SK-N-MC (cell line): ENCODE measurements at regions not wholly inside any gene's neighbourhood (a gene's known extent, or its start where the extent isn't known, plus 50 kb on each side); places are given as distances from the start of the nearest gene placed in this dataset.

ENCODE experiments used
- DNase-seq: peaks from one replicate; pipeline ENCODE4 v3.0.0-alpha.2; 2011; ENCODE audit warnings: low read depth, low spot score
- H3K27ac ChIP-seq: fragments of 200-600 bp; sonication (generic); 2 replicates; pipeline ENCODE4 v1.5.1; 2016; ENCODE audit warnings: mixed run types
- H3K36me3 ChIP-seq: fragments of 200-600 bp; sonication (generic); 2 replicates; pipeline ENCODE4 v1.6.1; 2017; ENCODE audit warnings: antibody characterized with exemption, low read length, mixed read lengths; ENCODE audit not compliant: insufficient read depth
- H3K4me3 ChIP-seq: fragments of 200-600 bp; sonication (generic); 2 replicates; pipeline ENCODE4 v1.5.1; 2016
- H3K9ac ChIP-seq: fragments of 200-600 bp; sonication (generic); 2 replicates; pipeline ENCODE4 v1.8.0; 2017; ENCODE audit warnings: mixed run types, mixed read lengths; ENCODE audit not compliant: insufficient read length
- H3K9me3 ChIP-seq: fragments of 200-600 bp; sonication (generic); 2 replicates; pipeline ENCODE4 v1.6.1; 2017; ENCODE audit warnings: low read depth, mild to moderate bottlenecking, antibody characterized with exemption, low read length, moderate library complexity, mixed read lengths
- EZH2 ChIP-seq: fragments of 200-600 bp; sonication (generic); IDR thresholded peaks from one replicate; pipeline ENCODE4 v1.6.1; 2017; ENCODE audit warnings: antibody characterized with exemption
- FOXP2 ChIP-seq: optimal IDR thresholded peaks from 2 replicates; pipeline ENCODE3; 2011; ENCODE audit warnings: mild to moderate bottlenecking, moderate library complexity; ENCODE audit not compliant: insufficient read depth; ENCODE audit errors: extremely low read length, control extremely low read depth
- POLR2AphosphoS5 ChIP-seq: IDR thresholded peaks from 2 replicates; pipeline ENCODE4 v1.6.1; 2012; ENCODE audit warnings: mild to moderate bottlenecking, low read depth, low read length, borderline replicate concordance

GRCh38 chr5:12757035-12757434 lies 852.8 kb upstream of the CTNND2 start:
- TF ChIP-seq FOXP2: no peak
- TF ChIP-seq EZH2: no peak
- TF ChIP-seq POLR2AphosphoS5: no peak
- DNase-seq: no peak
- H3K27ac ChIP-seq: no peak overlapping the region
- no peaks in the 10 kb centered on the region for H3K9me3 ChIP-seq
- no peak overlapping the region for H3K4me3 ChIP-seq
- H3K9ac ChIP-seq: no peak overlapping the region
- H3K36me3 ChIP-seq: no peaks in the 10 kb centered on the region

GRCh38 chr5:12745537-12745936 lies 841.3 kb upstream of the CTNND2 start:
- no peaks in the 10 kb centered on the region for H3K9me3 ChIP-seq
- DNase-seq: no peak
- no peaks in the 10 kb centered on the region for H3K36me3 ChIP-seq
- H3K4me3 ChIP-seq: no peak overlapping the region
- H3K27ac ChIP-seq: no peak overlapping the region
- TF ChIP-seq EZH2 (no peak), FOXP2 (no peak), POLR2AphosphoS5 (no peak)
- no peak overlapping the region for H3K9ac ChIP-seq

DNA sequence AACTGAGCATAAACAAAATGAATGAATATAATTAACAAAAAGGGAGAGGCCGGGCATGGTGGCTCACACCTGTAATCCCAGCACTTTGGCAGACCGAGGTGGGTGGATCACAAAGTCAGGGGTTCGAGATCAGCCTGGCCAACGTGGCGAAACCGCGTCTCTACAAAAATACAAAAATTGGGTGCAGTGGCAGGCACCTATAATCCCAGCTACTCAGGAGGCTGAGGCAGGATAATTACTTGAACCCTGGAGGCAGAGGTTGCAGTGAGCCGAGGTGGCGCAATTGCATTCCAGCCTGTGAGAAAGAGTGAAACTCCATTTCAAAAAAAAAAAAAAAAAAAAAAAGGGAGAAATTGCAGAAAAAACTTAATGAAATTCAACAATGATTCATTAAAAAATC lies 839.3 kb upstream of the CTNND2 start:
- no peak for DNase-seq
- TF ChIP-seq POLR2AphosphoS5 (no peak), FOXP2 (no peak), EZH2 (no peak)
- H3K36me3 ChIP-seq: no peaks in the 10 kb centered on the region
- H3K27ac ChIP-seq: no peak overlapping the region
- H3K9ac ChIP-seq: no peak overlapping the region
- no peaks in the 10 kb centered on the region for H3K9me3 ChIP-seq
- no peak overlapping the region for H3K4me3 ChIP-seq

- Histone ChIP-seq H3K9me3 (no peaks in the 10 kb centered on the region; the same call in 1 of the 2 replicates), H3K27ac (no peak overlapping the region), H3K9ac (no peak overlapping the region), H3K4me3 (no peak overlapping the region), H3K36me3 (no peaks in the 10 kb centered on the region)
- DNase-seq: no peak
- TF ChIP-seq EZH2: no peak
- no peak for TF ChIP-seq FOXP2
- no peak for TF ChIP-seq POLR2AphosphoS5
Observed at GRCh38 chr5:12730354-12730753, 826.1 kb upstream of the CTNND2 start.

DNA sequence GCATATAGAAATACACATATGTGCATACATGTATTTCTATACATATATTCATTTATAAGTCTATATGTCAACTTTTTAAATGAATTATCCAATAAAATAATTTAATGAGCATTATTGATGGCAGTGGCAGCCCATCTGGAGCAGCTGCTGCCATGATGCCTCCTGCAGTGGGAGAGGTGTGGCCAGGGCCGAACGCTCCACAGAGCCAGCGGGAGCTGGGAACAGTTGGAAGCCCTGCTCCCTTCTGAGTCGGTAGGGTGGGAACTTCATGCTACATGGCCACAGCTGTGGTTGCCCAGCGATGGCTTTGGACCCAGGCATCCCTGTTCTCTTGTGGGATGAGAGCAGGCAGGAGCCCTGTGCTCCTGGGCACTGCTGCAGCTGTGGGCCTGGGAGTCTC lies 812.4 kb upstream of the CTNND2 start:
- no peaks in the 10 kb centered on the region for H3K9me3 ChIP-seq
- H3K27ac ChIP-seq: no peak overlapping the region
- no peak for TF ChIP-seq EZH2
- no peak for TF ChIP-seq POLR2AphosphoS5
- no peak for TF ChIP-seq FOXP2
- no peaks in the 10 kb centered on the region for H3K36me3 ChIP-seq
- no peak overlapping the region for H3K4me3 ChIP-seq
- H3K9ac ChIP-seq: no peak overlapping the region
- DNase-seq: no peak

DNA sequence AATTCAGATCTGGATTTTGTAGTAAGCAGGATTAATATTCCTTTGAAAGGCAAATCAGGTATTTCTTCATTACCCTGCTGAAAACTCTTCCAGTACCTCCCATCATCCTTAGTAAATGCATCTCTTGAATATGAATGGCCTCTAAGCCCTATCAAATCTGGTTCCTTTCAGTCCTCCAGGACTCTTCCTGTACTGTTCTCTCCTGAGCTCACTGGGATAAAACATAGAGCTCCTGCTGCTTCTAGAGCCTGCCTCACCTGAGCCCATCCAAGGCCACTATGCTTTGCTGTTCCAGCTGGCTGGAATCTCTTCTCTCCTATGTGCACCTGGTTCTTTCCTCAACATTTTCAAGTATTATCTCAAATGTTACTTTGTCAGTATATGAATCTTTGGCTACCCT lies 803.3 kb upstream of the CTNND2 start:
- Histone ChIP-seq H3K27ac (no peak overlapping the region), H3K9me3 (no peaks in the 10 kb centered on the region), H3K9ac (no peak overlapping the region), H3K4me3 (no peak overlapping the region), H3K36me3 (no peaks in the 10 kb centered on the region)
- DNase-seq: no peak
- TF ChIP-seq POLR2AphosphoS5 (no peak), FOXP2 (no peak), EZH2 (no peak)

DNA sequence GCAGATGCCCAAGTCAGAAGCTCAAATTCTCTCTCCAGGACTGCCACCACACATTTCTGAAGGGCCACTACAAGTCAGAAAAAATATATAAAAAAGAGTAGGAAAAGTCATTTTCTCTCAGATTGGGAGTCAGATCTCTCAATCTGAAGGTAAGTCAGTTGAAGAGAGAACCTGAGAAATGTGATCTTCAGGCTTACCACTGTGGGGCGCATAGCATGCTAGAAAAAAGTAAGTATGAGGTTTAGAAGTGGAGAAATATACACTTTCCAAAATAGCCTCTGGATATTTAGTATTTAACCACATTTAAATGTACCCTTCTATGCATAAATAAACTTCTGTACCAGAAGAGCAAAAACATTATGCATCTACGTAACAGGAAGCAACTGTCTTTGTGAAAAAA lies 800.7 kb upstream of the CTNND2 start:
- TF ChIP-seq EZH2 (no peak), FOXP2 (no peak), POLR2AphosphoS5 (no peak)
- Histone ChIP-seq H3K4me3 (peak overlapping the region; percentile 40; the same call in 1 of the 2 replicates), H3K9me3 (no peaks in the 10 kb centered on the region), H3K36me3 (no peaks in the 10 kb centered on the region), H3K27ac (no peak overlapping the region), H3K9ac (no peak overlapping the region)
- DNase-seq: no peak

- H3K9me3 ChIP-seq: no peaks in the 10 kb centered on the region
- no peaks in the 10 kb centered on the region for H3K36me3 ChIP-seq
- H3K4me3 ChIP-seq: no peak overlapping the region
- DNase-seq: no peak
- H3K27ac ChIP-seq: no peak overlapping the region
- TF ChIP-seq FOXP2 (no peak), EZH2 (no peak), POLR2AphosphoS5 (no peak)
- H3K9ac ChIP-seq: no peak overlapping the region
Observed at GRCh38 chr5:12703254-12703653, 799.0 kb upstream of the CTNND2 start.

DNA sequence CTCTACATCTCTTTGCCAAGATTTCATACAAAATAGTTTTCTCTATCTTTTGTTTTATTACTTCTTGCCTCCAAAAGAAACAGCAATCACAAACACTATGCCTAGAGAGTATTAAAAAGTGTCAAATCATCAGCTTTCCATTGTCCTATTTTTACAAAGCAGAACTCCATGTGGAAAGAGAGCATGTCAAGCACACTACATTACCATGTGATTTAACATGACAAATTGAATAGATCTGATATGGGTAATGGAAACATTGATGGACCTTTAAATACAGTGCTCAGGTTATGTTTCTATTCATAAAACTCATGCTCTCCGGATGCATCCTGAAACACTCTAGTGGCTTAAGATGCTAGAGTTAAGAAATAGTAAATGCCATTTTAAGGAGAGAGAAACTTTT lies 791.4 kb upstream of the CTNND2 start:
- no peak overlapping the region for H3K9ac ChIP-seq
- no peak for TF ChIP-seq FOXP2
- no peaks in the 10 kb centered on the region for H3K9me3 ChIP-seq
- H3K4me3 ChIP-seq: no peak overlapping the region
- DNase-seq: no peak
- H3K27ac ChIP-seq: no peak overlapping the region
- no peaks in the 10 kb centered on the region for H3K36me3 ChIP-seq

DNA sequence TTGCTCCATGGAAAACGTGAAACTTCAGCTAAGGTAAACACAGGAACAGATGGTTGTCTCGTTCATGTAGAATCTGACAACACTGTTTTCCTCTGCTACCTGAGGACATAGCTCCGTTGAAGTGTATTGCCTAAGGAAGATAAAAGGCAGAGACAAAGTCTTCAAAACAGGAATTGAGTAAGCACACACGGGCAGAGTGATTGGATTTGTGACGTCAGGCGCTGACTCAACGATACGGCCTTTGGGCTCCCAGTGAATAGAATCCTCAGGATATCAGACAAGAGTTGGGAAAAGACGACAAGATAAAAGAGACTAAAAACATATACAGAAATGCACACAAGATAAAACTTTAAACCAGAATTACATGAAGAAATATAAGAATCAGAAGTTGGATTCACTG lies 787.1 kb upstream of the CTNND2 start:
- no peak overlapping the region for H3K27ac ChIP-seq
- H3K36me3 ChIP-seq: no peaks in the 10 kb centered on the region
- H3K4me3 ChIP-seq: no peak overlapping the region
- DNase-seq: no peak
- H3K9me3 ChIP-seq: no peaks in the 10 kb centered on the region
- TF ChIP-seq EZH2: no peak
- no peak for TF ChIP-seq POLR2AphosphoS5
- no peak for TF ChIP-seq FOXP2
- H3K9ac ChIP-seq: no peak overlapping the region
